Stomach (tissue), 4 donors: ENCODE measurements at regions not wholly inside any gene's neighbourhood (a gene's known extent, or its start where the extent isn't known, plus 50 kb on each side); places are given as distances from the start of the nearest gene placed in this dataset.
"Not testable (repeated sequence)": the region's sequence is repeated elsewhere in the genome, so short reads cannot be mapped to it uniquely, and the experiment has no call there.

Experiments used
- CTCF ChIP-seq, 7 experiments: fragments of 450-650 bp in 4 of 7; fragments of 200-600 bp in 3 of 7; sonication (generic) in 3 of 7; IDR thresholded peaks; one replicate each; pipeline ENCODE4 v1.5.1; 2016 to 2019; ENCODE audit warnings: antibody characterized with exemption in 7 of 7, control low read depth in 2 of 7, mild to moderate bottlenecking in 1 of 7
- EP300 ChIP-seq: sonication (generic); formaldehyde crosslinking; IDR thresholded peaks from one replicate; pipeline ENCODE4 v1.6.1; 2017; ENCODE audit warnings: antibody characterized with exemption
- POLR2A ChIP-seq, 4 donors: fragments of 450-650 bp; IDR thresholded peaks; one replicate each; pipeline ENCODE4 v1.6.1; 2016; ENCODE audit warnings: antibody characterized with exemption in 4 of 4, control low read depth in 2 of 4, mild to moderate bottlenecking in 1 of 4, moderate library complexity in 1 of 4
- POLR2AphosphoS5 ChIP-seq, 3 donors: sonication (generic); formaldehyde crosslinking; IDR thresholded peaks; one replicate each; pipeline ENCODE4 v1.6.1; 2016; ENCODE audit warnings: antibody characterized with exemption in 3 of 3

GRCh38 chr21:32968103-32968502 lies 57.6 kb upstream of the OLIG2 start:
- not testable (repeated sequence) for TF ChIP-seq CTCF (IDR thresholded peaks at IDR 0.05); EP300; POLR2A (IDR thresholded peaks at IDR 0.05); POLR2AphosphoS5 (IDR thresholded peaks at IDR 0.05)
